HG03103 (cell line): ENCODE measurements at regions not wholly inside any gene's neighbourhood (a gene's known extent, or its start where the extent isn't known, plus 50 kb on each side); places are given as distances from the start of the nearest gene placed in this dataset.

Experiments
- ATAC-seq: cut with Tn5 transposase; IDR thresholded peaks from one replicate; pipeline ENCODE4 v1.9.1; 2021; ENCODE audit warnings: low read depth; ENCODE audit not compliant: unreplicated experiment

GRCh38 chr4:35516102-35516501 lies 728.2 kb downstream of the ARAP2 start:
- no peak for ATAC-seq

- no peak for ATAC-seq
Measured at GRCh38 chr4:35520059-35520458, 724.3 kb downstream of the ARAP2 start.

GRCh38 chr4:35521682-35522081 lies 722.6 kb downstream of the ARAP2 start:
- ATAC-seq, result no peak

- no peak for ATAC-seq
Measured at GRCh38 chr4:35525192-35525978, 718.9 kb downstream of the ARAP2 start.

- ATAC-seq, result no peak
Measured at GRCh38 chr4:35526456-35526855, 717.9 kb downstream of the ARAP2 start.

GRCh38 chr4:35534962-35535361 lies 709.4 kb downstream of the ARAP2 start:
- no peak for ATAC-seq

- no peak for ATAC-seq
Measured at GRCh38 chr4:35538807-35539206, 705.5 kb downstream of the ARAP2 start.

GRCh38 chr4:35539404-35540055 lies 704.8 kb downstream of the ARAP2 start:
- ATAC-seq, result no peak

- ATAC-seq, result no peak
Measured at GRCh38 chr4:35541146-35541887, 703.0 kb downstream of the ARAP2 start.

- no peak for ATAC-seq
Measured at GRCh38 chr4:35541888-35542213, 702.5 kb downstream of the ARAP2 start.

GRCh38 chr4:35548921-35549320 lies 695.4 kb downstream of the ARAP2 start:
- no peak for ATAC-seq

- ATAC-seq, result no peak
Measured at GRCh38 chr4:35556387-35556786, 687.9 kb downstream of the ARAP2 start.

GRCh38 chr4:35559559-35560365 lies 684.6 kb downstream of the ARAP2 start:
- ATAC-seq, result no peak

- no peak for ATAC-seq
Measured at GRCh38 chr4:35562861-35563260, 681.5 kb downstream of the ARAP2 start.

GRCh38 chr4:35565640-35566039 lies 678.7 kb downstream of the ARAP2 start:
- no peak for ATAC-seq

GRCh38 chr4:35591035-35591434 lies 653.3 kb downstream of the ARAP2 start:
- ATAC-seq, result no peak

GRCh38 chr4:35604252-35604651 lies 640.1 kb downstream of the ARAP2 start:
- no peak for ATAC-seq

- ATAC-seq, result no peak
Measured at GRCh38 chr4:35604724-35605123, 639.6 kb downstream of the ARAP2 start.

- no peak for ATAC-seq
Measured at GRCh38 chr4:35608205-35608604, 636.1 kb downstream of the ARAP2 start.

- no peak for ATAC-seq
Measured at GRCh38 chr4:35614120-35614519, 630.2 kb downstream of the ARAP2 start.

- ATAC-seq, result no peak
Measured at GRCh38 chr4:35639929-35640328, 604.4 kb downstream of the ARAP2 start.
